Fibroblast of skin of left biceps (primary cell): ENCODE measurements at regions not wholly inside any gene's neighbourhood (a gene's known extent, or its start where the extent isn't known, plus 50 kb on each side); places are given as distances from the start of the nearest gene placed in this dataset.
"Not testable (repeated sequence)": the region's sequence is repeated elsewhere in the genome, so short reads cannot be mapped to it uniquely, and the experiment has no call there.

Experiments
- DNase-seq, 2 experiments: peaks; one replicate each; pipeline ENCODE4 v3.0.0-alpha.2; 2013; ENCODE audit warnings: low read depth in 2 of 2

- DNase-seq, result not testable (repeated sequence)
Measured at GRCh38 chr5:43824325-43824964, 221.5 kb downstream of the NNT start.

- not testable (repeated sequence) for DNase-seq
Measured at GRCh38 chr5:43818394-43818793, 215.4 kb downstream of the NNT start.

GRCh38 chr5:43815497-43815896 lies 212.5 kb downstream of the NNT start:
- no peak for DNase-seq

GRCh38 chr5:43804723-43805122 lies 201.7 kb downstream of the NNT start:
- DNase-seq, result no peak

- no peak for DNase-seq
Measured at GRCh38 chr5:43804041-43804440, 201.1 kb downstream of the NNT start.

GRCh38 chr5:43802651-43803050 lies 199.7 kb downstream of the NNT start:
- DNase-seq, result no peak

- DNase-seq, result peak; percentile 8 to 23
Measured at GRCh38 chr5:43802119-43802518, 199.1 kb downstream of the NNT start.

GRCh38 chr5:43798740-43799139 lies 195.8 kb downstream of the NNT start:
- no peak for DNase-seq

- DNase-seq, result not testable (repeated sequence)
Measured at GRCh38 chr5:43791880-43792279, 188.9 kb downstream of the NNT start.

GRCh38 chr5:43785198-43785597 lies 182.2 kb downstream of the NNT start:
- DNase-seq, result no peak

- peak in 1 of 2 experiments; percentile 1 for DNase-seq
Measured at GRCh38 chr5:43780586-43780985, 177.6 kb downstream of the NNT start.

- no peak for DNase-seq
Measured at GRCh38 chr5:43774881-43775399, 172.0 kb downstream of the NNT start.

GRCh38 chr5:43773478-43773844 lies 170.5 kb downstream of the NNT start:
- DNase-seq, result peak; percentile 54 to 56

GRCh38 chr5:43772764-43773477 lies 169.9 kb downstream of the NNT start:
- DNase-seq, result peak; percentile 47 to 50

GRCh38 chr5:43772458-43772763 lies 169.4 kb downstream of the NNT start:
- DNase-seq, result no peak

GRCh38 chr5:43771611-43772031 lies 168.6 kb downstream of the NNT start:
- DNase-seq, result no peak

- DNase-seq, result peak; percentile 77 to 82
Measured at GRCh38 chr5:43769571-43770355, 166.8 kb downstream of the NNT start.
